Adipocyte (in vitro differentiated cells): ENCODE measurements at regions not wholly inside any gene's neighbourhood (a gene's known extent, or its start where the extent isn't known, plus 50 kb on each side); places are given as distances from the start of the nearest gene placed in this dataset.

Experiments used
- DNase-seq: peaks from one replicate; pipeline ENCODE4 v3.0.0-alpha.2; 2015; ENCODE audit warnings: low read depth
- H3K27me3 ChIP-seq: replicated peaks from 2 replicates; pipeline ENCODE4 v1.7.0; 2013; ENCODE audit warnings: mild to moderate bottlenecking, low read length, moderate library complexity; ENCODE audit not compliant: control insufficient read depth, insufficient read depth
- H3K36me3 ChIP-seq: 2 replicates; pipeline ENCODE4 v1.7.0; 2013; ENCODE audit warnings: low read length, mild to moderate bottlenecking, moderate library complexity; ENCODE audit not compliant: control insufficient read depth, insufficient read depth, severe bottlenecking
- H3K4me1 ChIP-seq: 2 replicates; pipeline ENCODE4 v1.7.0; 2013; ENCODE audit warnings: mild to moderate bottlenecking, low read length, moderate library complexity; ENCODE audit not compliant: control insufficient read depth, insufficient read depth
- H3K4me3 ChIP-seq: 2 replicates; pipeline ENCODE4 v1.7.0; 2013; ENCODE audit warnings: mild to moderate bottlenecking, low read length, moderate library complexity
- H3K9ac ChIP-seq: 2 replicates; pipeline ENCODE4 v1.7.0; 2013; ENCODE audit warnings: mild to moderate bottlenecking, low read length, moderate library complexity
- H3K9me3 ChIP-seq: 2 replicates; pipeline ENCODE4 v1.7.0; 2013; ENCODE audit warnings: mild to moderate bottlenecking, low read length, moderate library complexity; ENCODE audit not compliant: control insufficient read depth

- no peaks in the 10 kb centered on the region for H3K36me3 ChIP-seq
- H3K9me3 ChIP-seq: no peaks in the 10 kb centered on the region
- no peak for DNase-seq
- no peak overlapping the region for H3K9ac ChIP-seq
- H3K4me3 ChIP-seq: no peak overlapping the region
- H3K27me3 ChIP-seq: no peaks in the 10 kb centered on the region
- peaks cover 7% of the 10 kb centered on the region for H3K4me1 ChIP-seq
Measured at GRCh38 chr3:104610730-104611652, 755.7 kb upstream of the ALCAM start.

GRCh38 chr3:104612218-104612617 is 754.5 kb upstream of the ALCAM start:
- H3K9ac ChIP-seq: no peak overlapping the region
- H3K27me3 ChIP-seq: no peaks in the 10 kb centered on the region
- no peaks in the 10 kb centered on the region for H3K9me3 ChIP-seq
- H3K4me3 ChIP-seq: no peak overlapping the region
- no peaks in the 10 kb centered on the region for H3K36me3 ChIP-seq
- no peaks in the 10 kb centered on the region for H3K4me1 ChIP-seq
- no peak for DNase-seq

- Histone ChIP-seq H3K36me3 (no peaks in the 10 kb centered on the region), H3K9ac (no peak overlapping the region), H3K9me3 (no peaks in the 10 kb centered on the region), H3K4me1 (no peaks in the 10 kb centered on the region), H3K4me3 (no peak overlapping the region), H3K27me3 (no peaks in the 10 kb centered on the region)
- DNase-seq: no peak
Measured at GRCh38 chr3:104614564-104614963, 752.1 kb upstream of the ALCAM start.

- peak; percentile 91 for DNase-seq
- Histone ChIP-seq H3K27me3 (no peaks in the 10 kb centered on the region), H3K36me3 (no peaks in the 10 kb centered on the region)
Measured at GRCh38 chr3:104628185-104628789, 738.4 kb upstream of the ALCAM start.

GRCh38 chr3:104629038-104629437 is 737.7 kb upstream of the ALCAM start:
- Histone ChIP-seq H3K9me3 (peaks cover 5% of the 10 kb centered on the region), H3K4me3 (peak overlapping the region; percentile 20), H3K4me1 (peaks cover 19% of the 10 kb centered on the region), H3K36me3 (no peaks in the 10 kb centered on the region), H3K9ac (peak overlapping the region; percentile 8), H3K27me3 (no peaks in the 10 kb centered on the region)
- DNase-seq: peak; percentile 77

More at GRCh38 chr3:104628185-104628789, 738.4 kb upstream of the ALCAM start:
- H3K4me1 ChIP-seq: peaks cover 19% of the 10 kb centered on the region
- peak overlapping the region; percentile 20 for H3K4me3 ChIP-seq
- peak overlapping the region; percentile 8 for H3K9ac ChIP-seq
- H3K9me3 ChIP-seq: peaks cover 5% of the 10 kb centered on the region

- Histone ChIP-seq H3K4me1 (peaks cover 19% of the 10 kb centered on the region), H3K36me3 (no peaks in the 10 kb centered on the region), H3K9me3 (peaks cover 5% of the 10 kb centered on the region), H3K9ac (no peak overlapping the region), H3K27me3 (no peaks in the 10 kb centered on the region), H3K4me3 (no peak overlapping the region)
- DNase-seq: no peak
Measured at GRCh38 chr3:104631254-104631653, 735.5 kb upstream of the ALCAM start.

- Histone ChIP-seq H3K9me3 (peaks cover 5% of the 10 kb centered on the region), H3K27me3 (no peaks in the 10 kb centered on the region), H3K4me3 (no peak overlapping the region), H3K36me3 (no peaks in the 10 kb centered on the region), H3K9ac (no peak overlapping the region), H3K4me1 (peaks cover 19% of the 10 kb centered on the region)
- no peak for DNase-seq
Measured at GRCh38 chr3:104632521-104632920, 734.2 kb upstream of the ALCAM start.

- peaks cover 19% of the 10 kb centered on the region for H3K4me1 ChIP-seq
Measured at GRCh38 chr3:104632947-104633346, 733.8 kb upstream of the ALCAM start.

GRCh38 chr3:104635872-104636580 is 730.7 kb upstream of the ALCAM start:
- Histone ChIP-seq H3K4me1 (no peaks in the 10 kb centered on the region), H3K9ac (no peak overlapping the region), H3K4me3 (no peak overlapping the region), H3K36me3 (no peaks in the 10 kb centered on the region), H3K27me3 (no peaks in the 10 kb centered on the region), H3K9me3 (peaks cover 21% of the 10 kb centered on the region)
- DNase-seq: no peak

More at GRCh38 chr3:104632947-104633346, 733.8 kb upstream of the ALCAM start:
- H3K9me3 ChIP-seq: peaks cover 5% of the 10 kb centered on the region
- no peaks in the 10 kb centered on the region for H3K27me3 ChIP-seq
- H3K36me3 ChIP-seq: no peaks in the 10 kb centered on the region
- no peak overlapping the region for H3K4me3 ChIP-seq
- H3K9ac ChIP-seq: no peak overlapping the region
- no peak for DNase-seq

- Histone ChIP-seq H3K4me3 (no peak overlapping the region), H3K4me1 (peaks cover 3% of the 10 kb centered on the region), H3K9me3 (peaks cover 18% of the 10 kb centered on the region), H3K36me3 (no peaks in the 10 kb centered on the region), H3K9ac (no peak overlapping the region), H3K27me3 (no peaks in the 10 kb centered on the region)
- DNase-seq: peak; percentile 56
Measured at GRCh38 chr3:104642827-104643226, 723.9 kb upstream of the ALCAM start.

- DNase-seq: peak; percentile 7
- H3K9me3 ChIP-seq: peaks cover under 1% of the 10 kb centered on the region
- no peaks in the 10 kb centered on the region for H3K36me3 ChIP-seq
- H3K9ac ChIP-seq: no peak overlapping the region
- no peak overlapping the region for H3K4me3 ChIP-seq
- no peaks in the 10 kb centered on the region for H3K27me3 ChIP-seq
- peaks cover 3% of the 10 kb centered on the region for H3K4me1 ChIP-seq
Measured at GRCh38 chr3:104646196-104646595, 720.5 kb upstream of the ALCAM start.
